ENCODE measurements at regions not wholly inside any gene's neighbourhood (a gene's known extent, or its start where the extent isn't known, plus 50 kb on each side); places are given as distances from the start of the nearest gene placed in this dataset.

GRCh38 chr5:74295676-74296075 is 344.9 kb downstream of the ENC1 start (continued):
- no peak for TF ChIP-seq ZNF280C (tag by site-specific recombination; IDR thresholded peaks at IDR 0.05)
- no peak for TF ChIP-seq ZNF140 (tag by site-specific recombination; IDR thresholded peaks at IDR 0.05)
- TF ChIP-seq ZNF544 (tag by site-specific recombination; IDR thresholded peaks at IDR 0.05): no peak

GRCh38 chr5:74295141-74295540 is 345.4 kb downstream of the ENC1 start:
- ChIA-PET POLR2A (interaction anchor here (0.6 kb wide), 1 partner anchor 32 kb away, joined by 6 read pairs; no protein-coding TSS in a partner anchor), CTCF (no interaction called here)
- no peaks in the 10 kb centered on the region for H3K9me3 ChIP-seq (ENCODE audit: control insufficient read depth, insufficient read depth, low read depth, low read length)
- no peak overlapping the region for H3K4me3 ChIP-seq (ENCODE audit: low read depth, low read length)
- peaks cover 4% of the 10 kb centered on the region; the same call in 1 of the 2 replicates for H3K4me1 ChIP-seq (ENCODE audit: control insufficient read depth, insufficient read depth, low read length)
- no peaks in the 10 kb centered on the region for H3K36me3 ChIP-seq (ENCODE audit: control insufficient read depth in 2 of 2, insufficient read depth in 1 of 2, low read length in 2 of 2)
- no peak for TF ChIP-seq ZNF747 (tag by site-specific recombination; IDR thresholded peaks at IDR 0.05)
- no peak for TF ChIP-seq ZNF514 (tag by site-specific recombination; IDR thresholded peaks at IDR 0.05)
- TF ChIP-seq ZNF10 (tag by site-specific recombination; IDR thresholded peaks at IDR 0.05): no peak
- no peak for TF ChIP-seq ZNF362 (tag by site-specific recombination; IDR thresholded peaks at IDR 0.05)
- no peak for TF ChIP-seq HIC1 (tag by site-specific recombination; IDR thresholded peaks at IDR 0.05)
- no peak for TF ChIP-seq ZNF112 (tag by site-specific recombination; IDR thresholded peaks at IDR 0.05)
- TF ChIP-seq SP7 (tag by site-specific recombination; IDR thresholded peaks at IDR 0.05): no peak
- no peak for TF ChIP-seq ZNF2 (tag by site-specific recombination; IDR thresholded peaks at IDR 0.05)
- TF ChIP-seq YY2 (tag by site-specific recombination; IDR thresholded peaks at IDR 0.05): no peak
- TF ChIP-seq ZNF571 (tag by site-specific recombination; IDR thresholded peaks at IDR 0.05): no peak
- TF ChIP-seq ZNF223 (tag by site-specific recombination; IDR thresholded peaks at IDR 0.05): no peak
- TF ChIP-seq SALL2 (tag by site-specific recombination; IDR thresholded peaks at IDR 0.05; ENCODE audit: borderline replicate concordance): no peak
- no peak overlapping the region for H3K27ac ChIP-seq (ENCODE audit: extremely low read depth, low read depth, low read length)

- no peak overlapping the region for H3K27ac ChIP-seq (ENCODE audit: extremely low read depth, low read depth, low read length)
- POLR2A ChIA-PET: no interaction called here
These were observed 346.3 kb downstream of the ENC1 start for GRCh38 chr5:74294231-74294705.

More at GRCh38 chr5:74294231-74294705, 346.3 kb downstream of the ENC1 start:
- no peaks in the 10 kb centered on the region for H3K9me3 ChIP-seq (ENCODE audit: control insufficient read depth, insufficient read depth, low read depth, low read length)
- TF ChIP-seq ZFHX2 (tag by site-specific recombination; conservative IDR thresholded peaks at IDR 0.05): peak; percentile 24
- TF ChIP-seq ZFP41 (tag by site-specific recombination; IDR thresholded peaks at IDR 0.05; ENCODE audit: borderline replicate concordance): no peak
- H3K4me1 ChIP-seq (ENCODE audit: control insufficient read depth, insufficient read depth, low read length): peaks cover 4% of the 10 kb centered on the region; the same call in 1 of the 2 replicates
- CTCF ChIA-PET: interaction anchor here (0.6 kb wide), 1 partner anchor 364 kb away, joined by 4 read pairs; no protein-coding TSS in a partner anchor
- H3K4me3 ChIP-seq (ENCODE audit: low read depth, low read length): no peak overlapping the region
- H3K36me3 ChIP-seq (ENCODE audit: control insufficient read depth in 2 of 2, insufficient read depth in 1 of 2, low read length in 2 of 2): no peaks in the 10 kb centered on the region

All from HEK293 (cell line).